Vagina (tissue), 2 donors: ENCODE measurements at regions not wholly inside any gene's neighbourhood (a gene's known extent, or its start where the extent isn't known, plus 50 kb on each side); places are given as distances from the start of the nearest gene placed in this dataset.

Source experiments
- DNase-seq, 2 donors: peaks; one replicate each; pipeline ENCODE4 v3.0.0-alpha.2; 2017; ENCODE audit errors: extremely low spot score in 2 of 2
- H3K27ac ChIP-seq: fragments of 200-600 bp; sonication (generic); one replicate; pipeline ENCODE4 v1.5.1; 2019
- H3K27me3 ChIP-seq: fragments of 200-600 bp; sonication (generic); one replicate; pipeline ENCODE4 v1.5.1; 2019
- H3K36me3 ChIP-seq, 2 donors: fragments of 200-600 bp; sonication (generic); one replicate each; pipeline ENCODE4 v1.5.1; 2017 to 2019
- H3K4me1 ChIP-seq: fragments of 200-600 bp; sonication (generic); one replicate; pipeline ENCODE4 v1.5.1; 2019
- H3K4me3 ChIP-seq, 2 donors: fragments of 200-600 bp; sonication (generic); 1 replicate in 1 of 2; 2 replicates in 1 of 2; pipeline ENCODE4 v1.5.1; 2016 to 2019
- H3K9me3 ChIP-seq: fragments of 200-600 bp; sonication (generic); one replicate; pipeline ENCODE4 v1.5.1; 2019
- CTCF ChIP-seq, 3 experiments: fragments of 450-650 bp in 2 of 3; fragments of 200-600 bp in 1 of 3; sonication (generic) in 1 of 3; IDR thresholded peaks; one replicate each; pipeline ENCODE4 v1.5.1; 2017 to 2019; ENCODE audit warnings: antibody characterized with exemption in 3 of 3, mild to moderate bottlenecking in 2 of 3, moderate library complexity in 2 of 3
- POLR2A ChIP-seq, 2 donors: fragments of 450-650 bp; IDR thresholded peaks; one replicate each; pipeline ENCODE4 v1.6.1; 2017; ENCODE audit warnings: antibody characterized with exemption in 2 of 2, mild to moderate bottlenecking in 2 of 2, moderate library complexity in 2 of 2
- POLR2AphosphoS5 ChIP-seq, 2 donors: sonication (generic); formaldehyde crosslinking; IDR thresholded peaks; one replicate each; pipeline ENCODE4 v1.9.0; 2017; ENCODE audit warnings: antibody characterized with exemption in 2 of 2, mild to moderate bottlenecking in 2 of 2, low read depth in 1 of 2; ENCODE audit not compliant: insufficient read depth in 1 of 2
- intact Hi-C: fragments of 100-400 bp; cut with DNase I; formaldehyde crosslinking; loops from one replicate; pipeline ENCODE4 v1.15.1; 2023

GRCh38 chr9:31612336-31613030, 772.0 kb upstream of the ACO1 start:
- intact Hi-C loops: no loop called here
- Histone ChIP-seq H3K4me1 (no peaks in the 10 kb centered on the region), H3K36me3 (no peaks in the 10 kb centered on the region), H3K9me3 (no peaks in the 10 kb centered on the region), H3K27me3 (no peaks in the 10 kb centered on the region), H3K27ac (no peak overlapping the region), H3K4me3 (no peak overlapping the region)
- no peak for DNase-seq
- TF ChIP-seq POLR2AphosphoS5 (IDR thresholded peaks at IDR 0.05; ENCODE audit: insufficient read depth in 1 of 2, low read depth in 1 of 2) (no peak), CTCF (IDR thresholded peaks at IDR 0.05) (no peak), POLR2A (IDR thresholded peaks at IDR 0.05) (no peak)

GRCh38 chr9:31615966-31616365, 768.5 kb upstream of the ACO1 start:
- no peak for DNase-seq
- no peak overlapping the region for H3K4me3 ChIP-seq
- no peaks in the 10 kb centered on the region for H3K36me3 ChIP-seq
- H3K4me1 ChIP-seq: no peaks in the 10 kb centered on the region
- TF ChIP-seq POLR2AphosphoS5 (IDR thresholded peaks at IDR 0.05; ENCODE audit: insufficient read depth in 1 of 2, low read depth in 1 of 2) (no peak), POLR2A (IDR thresholded peaks at IDR 0.05) (no peak), CTCF (IDR thresholded peaks at IDR 0.05) (no peak)
- intact Hi-C loops: no loop called here
- no peaks in the 10 kb centered on the region for H3K9me3 ChIP-seq
- no peaks in the 10 kb centered on the region for H3K27me3 ChIP-seq
- H3K27ac ChIP-seq: no peak overlapping the region

- intact Hi-C loops: no loop called here
- no peaks in the 10 kb centered on the region for H3K9me3 ChIP-seq
- no peak overlapping the region for H3K27ac ChIP-seq
- H3K4me1 ChIP-seq: no peaks in the 10 kb centered on the region
- no peak for TF ChIP-seq POLR2A (IDR thresholded peaks at IDR 0.05)
- no peak for TF ChIP-seq CTCF (IDR thresholded peaks at IDR 0.05)
- no peak for TF ChIP-seq POLR2AphosphoS5 (IDR thresholded peaks at IDR 0.05; ENCODE audit: insufficient read depth in 1 of 2, low read depth in 1 of 2)
- no peaks in the 10 kb centered on the region for H3K36me3 ChIP-seq
- no peak for DNase-seq
- no peak overlapping the region for H3K4me3 ChIP-seq
- no peaks in the 10 kb centered on the region for H3K27me3 ChIP-seq
Measured at GRCh38 chr9:31623511-31623910, 760.9 kb upstream of the ACO1 start.

- no peak overlapping the region for H3K4me3 ChIP-seq
- no peak for DNase-seq
- intact Hi-C loops: no loop called here
- TF ChIP-seq CTCF (IDR thresholded peaks at IDR 0.05) (no peak), POLR2AphosphoS5 (IDR thresholded peaks at IDR 0.05; ENCODE audit: insufficient read depth in 1 of 2, low read depth in 1 of 2) (no peak), POLR2A (IDR thresholded peaks at IDR 0.05) (no peak)
- no peak overlapping the region for H3K27ac ChIP-seq
- H3K9me3 ChIP-seq: no peaks in the 10 kb centered on the region
- no peaks in the 10 kb centered on the region for H3K4me1 ChIP-seq
- H3K27me3 ChIP-seq: no peaks in the 10 kb centered on the region
- no peaks in the 10 kb centered on the region for H3K36me3 ChIP-seq
Measured at GRCh38 chr9:31629292-31629691, 755.2 kb upstream of the ACO1 start.

- H3K4me3 ChIP-seq: no peak overlapping the region
- no peak for DNase-seq
- intact Hi-C loops: no loop called here
- no peaks in the 10 kb centered on the region for H3K27me3 ChIP-seq
- TF ChIP-seq CTCF (IDR thresholded peaks at IDR 0.05) (no peak), POLR2AphosphoS5 (IDR thresholded peaks at IDR 0.05; ENCODE audit: insufficient read depth in 1 of 2, low read depth in 1 of 2) (no peak), POLR2A (IDR thresholded peaks at IDR 0.05) (no peak)
- H3K4me1 ChIP-seq: no peaks in the 10 kb centered on the region
- H3K36me3 ChIP-seq: no peaks in the 10 kb centered on the region
- H3K27ac ChIP-seq: no peak overlapping the region
- H3K9me3 ChIP-seq: no peaks in the 10 kb centered on the region
Measured at GRCh38 chr9:31637265-31637664, 747.2 kb upstream of the ACO1 start.
